ENCODE measurements at regions not wholly inside any gene's neighbourhood (a gene's known extent, or its start where the extent isn't known, plus 50 kb on each side); places are given as distances from the start of the nearest gene placed in this dataset.

- TF ChIP-seq, protein P1, sequence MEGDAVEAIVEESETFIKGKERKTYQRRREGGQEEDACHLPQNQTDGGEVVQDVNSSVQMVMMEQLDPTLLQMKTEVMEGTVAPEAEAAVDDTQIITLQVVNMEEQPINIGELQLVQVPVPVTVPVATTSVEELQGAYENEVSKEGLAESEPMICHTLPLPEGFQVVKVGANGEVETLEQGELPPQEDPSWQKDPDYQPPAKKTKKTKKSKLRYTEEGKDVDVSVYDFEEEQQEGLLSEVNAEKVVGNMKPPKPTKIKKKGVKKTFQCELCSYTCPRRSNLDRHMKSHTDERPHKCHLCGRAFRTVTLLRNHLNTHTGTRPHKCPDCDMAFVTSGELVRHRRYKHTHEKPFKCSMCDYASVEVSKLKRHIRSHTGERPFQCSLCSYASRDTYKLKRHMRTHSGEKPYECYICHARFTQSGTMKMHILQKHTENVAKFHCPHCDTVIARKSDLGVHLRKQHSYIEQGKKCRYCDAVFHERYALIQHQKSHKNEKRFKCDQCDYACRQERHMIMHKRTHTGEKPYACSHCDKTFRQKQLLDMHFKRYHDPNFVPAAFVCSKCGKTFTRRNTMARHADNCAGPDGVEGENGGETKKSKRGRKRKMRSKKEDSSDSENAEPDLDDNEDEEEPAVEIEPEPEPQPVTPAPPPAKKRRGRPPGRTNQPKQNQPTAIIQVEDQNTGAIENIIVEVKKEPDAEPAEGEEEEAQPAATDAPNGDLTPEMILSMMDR (IDR thresholded peaks at IDR 0.05) = no peak
- TF ChIP-seq POLR2AphosphoS5 (IDR thresholded peaks at IDR 0.05) = no peak
- TF ChIP-seq POLR2A (IDR thresholded peaks at IDR 0.05) = no peak
Measured at GRCh38 chr4:126647756-126648397, 984.9 kb upstream of the INTU start.

All from suprapubic skin (tissue), 4 donors.